B cell (primary cell): ENCODE measurements at regions not wholly inside any gene's neighbourhood (a gene's known extent, or its start where the extent isn't known, plus 50 kb on each side); places are given as distances from the start of the nearest gene placed in this dataset.

Experiments
- EZH2 ChIP-seq: IDR thresholded peaks from 2 replicates; pipeline ENCODE4 v1.6.1; 2012; ENCODE audit warnings: borderline replicate concordance, low read depth, mild to moderate bottlenecking, moderate library complexity, low read length; ENCODE audit not compliant: insufficient read depth, poor library complexity, severe bottlenecking
- TF ChIP-seq, protein P1 (sequence below): fragments of 200-600 bp; IDR thresholded peaks from one replicate; pipeline ENCODE4 v1.8.0; 2022; ENCODE audit warnings: antibody characterized with exemption, mild to moderate bottlenecking

DNA sequence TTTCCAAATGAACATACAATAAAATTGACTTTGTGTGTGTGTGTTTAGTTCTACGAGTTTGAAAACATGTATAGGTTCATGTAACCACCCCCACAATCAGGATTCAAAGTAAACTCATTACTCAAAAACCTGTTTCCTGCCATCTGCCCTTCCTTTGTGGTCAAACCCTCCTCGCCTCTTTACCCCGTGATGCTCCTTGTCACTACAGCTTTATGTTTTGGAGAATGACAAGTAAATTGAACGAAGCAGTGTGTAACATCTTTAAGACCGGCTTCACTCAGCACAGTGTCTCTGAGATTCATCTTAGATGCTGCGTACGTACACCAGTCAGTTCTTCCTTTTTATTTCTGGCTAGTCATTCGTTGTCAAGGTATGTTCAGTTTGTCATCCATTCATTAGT lies 54.6 kb upstream of the MKI67 start:
- TF ChIP-seq, protein P1, sequence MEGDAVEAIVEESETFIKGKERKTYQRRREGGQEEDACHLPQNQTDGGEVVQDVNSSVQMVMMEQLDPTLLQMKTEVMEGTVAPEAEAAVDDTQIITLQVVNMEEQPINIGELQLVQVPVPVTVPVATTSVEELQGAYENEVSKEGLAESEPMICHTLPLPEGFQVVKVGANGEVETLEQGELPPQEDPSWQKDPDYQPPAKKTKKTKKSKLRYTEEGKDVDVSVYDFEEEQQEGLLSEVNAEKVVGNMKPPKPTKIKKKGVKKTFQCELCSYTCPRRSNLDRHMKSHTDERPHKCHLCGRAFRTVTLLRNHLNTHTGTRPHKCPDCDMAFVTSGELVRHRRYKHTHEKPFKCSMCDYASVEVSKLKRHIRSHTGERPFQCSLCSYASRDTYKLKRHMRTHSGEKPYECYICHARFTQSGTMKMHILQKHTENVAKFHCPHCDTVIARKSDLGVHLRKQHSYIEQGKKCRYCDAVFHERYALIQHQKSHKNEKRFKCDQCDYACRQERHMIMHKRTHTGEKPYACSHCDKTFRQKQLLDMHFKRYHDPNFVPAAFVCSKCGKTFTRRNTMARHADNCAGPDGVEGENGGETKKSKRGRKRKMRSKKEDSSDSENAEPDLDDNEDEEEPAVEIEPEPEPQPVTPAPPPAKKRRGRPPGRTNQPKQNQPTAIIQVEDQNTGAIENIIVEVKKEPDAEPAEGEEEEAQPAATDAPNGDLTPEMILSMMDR: no peak
- no peak for TF ChIP-seq EZH2
